COLO668 (cell line): ENCODE measurements at regions not wholly inside any gene's neighbourhood (a gene's known extent, or its start where the extent isn't known, plus 50 kb on each side); places are given as distances from the start of the nearest gene placed in this dataset.

Experiments used
- DNase-seq: peaks from one replicate; lab custom pipeline; 2025; ENCODE audit not compliant: unreplicated experiment; lab: John Stamatoyannopoulos, UW

- no peak for DNase-seq
Observed at GRCh38 chr22:48247829-48248228, 1485.4 kb downstream of the TBC1D22A start.

- no peak for DNase-seq
Observed at GRCh38 chr22:48245196-48245485, 1482.7 kb downstream of the TBC1D22A start.

- no peak for DNase-seq
Observed at GRCh38 chr22:48244388-48245195, 1482.1 kb downstream of the TBC1D22A start.

GRCh38 chr22:48242461-48242864, 1480.0 kb downstream of the TBC1D22A start:
- DNase-seq = no peak

GRCh38 chr22:48241658-48242057, 1479.2 kb downstream of the TBC1D22A start:
- DNase-seq = no peak

GRCh38 chr22:48240935-48241230, 1478.4 kb downstream of the TBC1D22A start:
- no peak for DNase-seq

- no peak for DNase-seq
Observed at GRCh38 chr22:48240148-48240934, 1477.9 kb downstream of the TBC1D22A start.

- DNase-seq = no peak
Observed at GRCh38 chr22:48239461-48240147, 1477.2 kb downstream of the TBC1D22A start.

GRCh38 chr22:48238966-48239365, 1476.5 kb downstream of the TBC1D22A start:
- DNase-seq = no peak

- no peak for DNase-seq
Observed at GRCh38 chr22:48238284-48238915, 1476.0 kb downstream of the TBC1D22A start.

- no peak for DNase-seq
Observed at GRCh38 chr22:48237466-48238283, 1475.2 kb downstream of the TBC1D22A start.

GRCh38 chr22:48236261-48236660, 1473.8 kb downstream of the TBC1D22A start:
- no peak for DNase-seq

- no peak for DNase-seq
Observed at GRCh38 chr22:48235744-48236143, 1473.3 kb downstream of the TBC1D22A start.

GRCh38 chr22:48234011-48234410, 1471.6 kb downstream of the TBC1D22A start:
- DNase-seq = no peak

- no peak for DNase-seq
Observed at GRCh38 chr22:48233586-48233985, 1471.1 kb downstream of the TBC1D22A start.

GRCh38 chr22:48228468-48228867, 1466.0 kb downstream of the TBC1D22A start:
- DNase-seq = no peak

GRCh38 chr22:48227341-48228018, 1465.0 kb downstream of the TBC1D22A start:
- DNase-seq = no peak

GRCh38 chr22:48226026-48227013, 1463.9 kb downstream of the TBC1D22A start:
- DNase-seq = no peak

- no peak for DNase-seq
Observed at GRCh38 chr22:48224332-48224731, 1461.9 kb downstream of the TBC1D22A start.
